Panc1 (cell line): ENCODE measurements at regions not wholly inside any gene's neighbourhood (a gene's known extent, or its start where the extent isn't known, plus 50 kb on each side); places are given as distances from the start of the nearest gene placed in this dataset.

ENCODE experiments used
- ATAC-seq: fragments of 200-7000 bp; cut with Tn5 transposase; 2 replicates; pipeline ENCODE4 v1.9.1; 2020; ENCODE audit warnings: mild to moderate bottlenecking, moderate library complexity
- BruUV-seq: library from RNA; stranded (reverse); fragments of 400-500 nt; replicated peaks from 2 replicates; lab custom pipeline; 2021; lab: Mats Ljungman, UMichigan
- CTCF ChIA-PET: fragments of 300-600 bp; sonication (Branson Sonifier 250); formaldehyde crosslinking; loops from one replicate; lab custom pipeline; 2022; ENCODE audit warnings: antibody characterized with exemption; lab: Charles Lee
- POLR2A ChIA-PET: fragments of 300-600 bp; sonication (Branson Sonifier 250); formaldehyde crosslinking; loops from one replicate; lab custom pipeline; 2022; ENCODE audit warnings: antibody characterized with exemption; lab: Charles Lee
- DNase-seq: peaks from one replicate; pipeline ENCODE4 v3.0.0-alpha.2; 2010; ENCODE audit warnings: low read depth, low spot score
- H3K27ac ChIP-seq: 2 replicates; pipeline ENCODE4 v1.5.1; 2011; ENCODE audit warnings: mild to moderate bottlenecking, low read length, inconsistent platforms
- H3K27me3 ChIP-seq: fragments of 200-500 bp; sonication (Bioruptor generic); 2 replicates; pipeline ENCODE4 v1.6.0; 2014; ENCODE audit warnings: low read length, inconsistent platforms; ENCODE audit not compliant: control insufficient read depth, insufficient read depth
- H3K36me3 ChIP-seq: fragments of 200-500 bp; sonication (Bioruptor generic); 2 replicates; pipeline ENCODE4 v1.5.1; 2014; ENCODE audit warnings: inconsistent platforms, mild to moderate bottlenecking, low read length, moderate library complexity; ENCODE audit not compliant: control insufficient read depth, insufficient read depth
- H3K4me1 ChIP-seq: 2 replicates; pipeline ENCODE4 v1.5.1; 2011; ENCODE audit warnings: inconsistent platforms, mild to moderate bottlenecking, low read length, moderate library complexity; ENCODE audit not compliant: control insufficient read depth, insufficient read depth
- H3K4me3 ChIP-seq, 2 experiments: 2 replicates each; pipeline ENCODE4 v1.5.1; 2011 to 2012; ENCODE audit warnings: low read depth in 2 of 2, low read length in 2 of 2, mild to moderate bottlenecking in 2 of 2, inconsistent platforms in 1 of 2, moderate library complexity in 1 of 2
- H3K9me3 ChIP-seq: fragments of 200-500 bp; sonication (Bioruptor generic); 2 replicates; pipeline ENCODE4 v1.5.1; 2014; ENCODE audit warnings: low read depth, mild to moderate bottlenecking, inconsistent platforms, low read length, moderate library complexity; ENCODE audit not compliant: control insufficient read depth, insufficient read depth
- POLR2AphosphoS5 ChIP-seq: IDR thresholded peaks from 2 replicates; pipeline ENCODE4 v1.6.1; 2012; ENCODE audit warnings: mild to moderate bottlenecking, low read depth, low read length, moderate library complexity
- SIN3A ChIP-seq: IDR thresholded peaks from 2 replicates; pipeline ENCODE4 v1.6.1; 2012; ENCODE audit warnings: low read depth, mild to moderate bottlenecking, low read length, moderate library complexity, borderline replicate concordance; ENCODE audit not compliant: insufficient read depth
- TCF7L2 ChIP-seq: IDR thresholded peaks from 2 replicates; pipeline ENCODE4 v1.6.1; 2011; ENCODE audit warnings: mild to moderate bottlenecking, low read depth, low read length, inconsistent platforms
- in situ Hi-C: cut with HindIII; loops from 2 replicates; pipeline ENCODE4 v1.10.0; 2016; ENCODE audit warnings: low sequenced_read_pairs, low pct_unique_long_range_greater_than_20kb
- intact Hi-C: fragments of 100-400 bp; cut with micrococcal nuclease; formaldehyde crosslinking; loops from one replicate; pipeline ENCODE4 v1.10.0; 2022; ENCODE audit not compliant: unreplicated experiment
- TF ChIP-seq, protein P1 (sequence below): fragments of 450-650 bp; IDR thresholded peaks from 2 replicates; pipeline ENCODE4 v1.5.1; 2017; ENCODE audit warnings: mild to moderate bottlenecking
- TF ChIP-seq, protein P2 (sequence below), 2 experiments: IDR thresholded peaks; 2 replicates each; pipeline ENCODE4 v1.6.1; 2011 to 2012; ENCODE audit warnings: low read depth in 2 of 2, control low read depth in 1 of 2, low read length in 1 of 2, mild to moderate bottlenecking in 1 of 2, moderate library complexity in 1 of 2; ENCODE audit not compliant: insufficient read depth in 1 of 2

DNA sequence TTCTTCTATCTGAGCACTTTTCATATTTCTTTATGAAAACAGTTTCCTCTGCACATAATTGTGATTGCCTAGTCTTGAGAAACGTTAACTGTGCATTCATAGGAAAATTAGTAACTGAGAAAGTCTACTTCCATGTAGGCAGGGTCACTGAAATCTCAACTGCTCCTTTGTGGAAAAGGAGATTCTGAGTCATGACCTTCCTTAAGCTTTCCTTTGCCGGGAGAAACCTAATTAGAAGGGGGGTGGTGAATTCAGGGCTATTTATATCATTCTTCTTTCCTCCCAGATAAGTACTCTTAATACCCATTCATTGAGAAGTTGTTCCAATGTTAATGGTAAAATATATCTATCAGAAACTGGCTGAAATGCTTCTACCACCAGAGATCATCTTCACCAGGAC is 751.0 kb upstream of the TMEM132C start:
- intact Hi-C loops (no loop called here), in situ Hi-C loops (no loop called here)
- CTCF ChIA-PET = no interaction called here
- Histone ChIP-seq H3K4me3 (no peak overlapping the region), H3K36me3 (no peaks in the 10 kb centered on the region), H3K27me3 (no peaks in the 10 kb centered on the region), H3K9me3 (no peaks in the 10 kb centered on the region), H3K4me1 (no peaks in the 10 kb centered on the region), H3K27ac (no peak overlapping the region)
- BruUV-seq = no TSS peak
- DNase-seq (no peak), ATAC-seq (no peak)
- POLR2A ChIA-PET = no interaction called here
- no peak for TF ChIP-seq SIN3A
- no peak for TF ChIP-seq POLR2AphosphoS5
- TF ChIP-seq, protein P1, sequence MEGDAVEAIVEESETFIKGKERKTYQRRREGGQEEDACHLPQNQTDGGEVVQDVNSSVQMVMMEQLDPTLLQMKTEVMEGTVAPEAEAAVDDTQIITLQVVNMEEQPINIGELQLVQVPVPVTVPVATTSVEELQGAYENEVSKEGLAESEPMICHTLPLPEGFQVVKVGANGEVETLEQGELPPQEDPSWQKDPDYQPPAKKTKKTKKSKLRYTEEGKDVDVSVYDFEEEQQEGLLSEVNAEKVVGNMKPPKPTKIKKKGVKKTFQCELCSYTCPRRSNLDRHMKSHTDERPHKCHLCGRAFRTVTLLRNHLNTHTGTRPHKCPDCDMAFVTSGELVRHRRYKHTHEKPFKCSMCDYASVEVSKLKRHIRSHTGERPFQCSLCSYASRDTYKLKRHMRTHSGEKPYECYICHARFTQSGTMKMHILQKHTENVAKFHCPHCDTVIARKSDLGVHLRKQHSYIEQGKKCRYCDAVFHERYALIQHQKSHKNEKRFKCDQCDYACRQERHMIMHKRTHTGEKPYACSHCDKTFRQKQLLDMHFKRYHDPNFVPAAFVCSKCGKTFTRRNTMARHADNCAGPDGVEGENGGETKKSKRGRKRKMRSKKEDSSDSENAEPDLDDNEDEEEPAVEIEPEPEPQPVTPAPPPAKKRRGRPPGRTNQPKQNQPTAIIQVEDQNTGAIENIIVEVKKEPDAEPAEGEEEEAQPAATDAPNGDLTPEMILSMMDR = no peak
- TF ChIP-seq, protein P2, sequence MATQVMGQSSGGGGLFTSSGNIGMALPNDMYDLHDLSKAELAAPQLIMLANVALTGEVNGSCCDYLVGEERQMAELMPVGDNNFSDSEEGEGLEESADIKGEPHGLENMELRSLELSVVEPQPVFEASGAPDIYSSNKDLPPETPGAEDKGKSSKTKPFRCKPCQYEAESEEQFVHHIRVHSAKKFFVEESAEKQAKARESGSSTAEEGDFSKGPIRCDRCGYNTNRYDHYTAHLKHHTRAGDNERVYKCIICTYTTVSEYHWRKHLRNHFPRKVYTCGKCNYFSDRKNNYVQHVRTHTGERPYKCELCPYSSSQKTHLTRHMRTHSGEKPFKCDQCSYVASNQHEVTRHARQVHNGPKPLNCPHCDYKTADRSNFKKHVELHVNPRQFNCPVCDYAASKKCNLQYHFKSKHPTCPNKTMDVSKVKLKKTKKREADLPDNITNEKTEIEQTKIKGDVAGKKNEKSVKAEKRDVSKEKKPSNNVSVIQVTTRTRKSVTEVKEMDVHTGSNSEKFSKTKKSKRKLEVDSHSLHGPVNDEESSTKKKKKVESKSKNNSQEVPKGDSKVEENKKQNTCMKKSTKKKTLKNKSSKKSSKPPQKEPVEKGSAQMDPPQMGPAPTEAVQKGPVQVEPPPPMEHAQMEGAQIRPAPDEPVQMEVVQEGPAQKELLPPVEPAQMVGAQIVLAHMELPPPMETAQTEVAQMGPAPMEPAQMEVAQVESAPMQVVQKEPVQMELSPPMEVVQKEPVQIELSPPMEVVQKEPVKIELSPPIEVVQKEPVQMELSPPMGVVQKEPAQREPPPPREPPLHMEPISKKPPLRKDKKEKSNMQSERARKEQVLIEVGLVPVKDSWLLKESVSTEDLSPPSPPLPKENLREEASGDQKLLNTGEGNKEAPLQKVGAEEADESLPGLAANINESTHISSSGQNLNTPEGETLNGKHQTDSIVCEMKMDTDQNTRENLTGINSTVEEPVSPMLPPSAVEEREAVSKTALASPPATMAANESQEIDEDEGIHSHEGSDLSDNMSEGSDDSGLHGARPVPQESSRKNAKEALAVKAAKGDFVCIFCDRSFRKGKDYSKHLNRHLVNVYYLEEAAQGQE (IDR thresholded peaks at IDR 0.05; ENCODE audit: insufficient read depth in 1 of 2, low read depth in 2 of 2, low read length in 1 of 2) = no peak
- TF ChIP-seq TCF7L2 = no peak

DNA sequence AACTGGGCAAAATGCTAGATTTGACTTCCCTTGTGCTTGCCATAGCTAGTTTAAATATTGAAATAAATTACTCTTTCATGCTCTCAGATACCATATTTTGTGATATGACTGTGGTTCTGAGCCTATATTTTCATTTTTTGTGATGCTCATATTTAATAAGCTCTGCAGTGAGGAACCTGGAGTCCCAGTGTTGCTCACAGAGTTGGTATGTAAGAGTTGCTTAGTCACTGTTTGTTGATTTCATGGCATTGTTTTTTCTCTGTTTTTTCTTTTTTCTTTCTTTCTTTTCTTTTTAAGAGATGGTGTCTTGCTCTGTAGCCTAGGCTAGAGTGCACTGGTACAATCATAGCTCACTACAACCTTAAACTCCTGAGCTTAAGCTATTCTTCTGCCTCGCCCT is 750.5 kb upstream of the TMEM132C start:
- Histone ChIP-seq H3K27ac (no peak overlapping the region), H3K36me3 (no peaks in the 10 kb centered on the region), H3K4me3 (no peak overlapping the region), H3K4me1 (no peaks in the 10 kb centered on the region), H3K27me3 (no peaks in the 10 kb centered on the region), H3K9me3 (no peaks in the 10 kb centered on the region)
- BruUV-seq = no TSS peak
- no peak for DNase-seq
- TF ChIP-seq SIN3A (no peak), POLR2AphosphoS5 (no peak), TCF7L2 (no peak)
- TF ChIP-seq, protein P2 (IDR thresholded peaks at IDR 0.05; ENCODE audit: insufficient read depth in 1 of 2, low read depth in 2 of 2, low read length in 1 of 2) = no peak
- TF ChIP-seq, protein P1 = no peak
- in situ Hi-C loops (no loop called here), intact Hi-C loops (no loop called here)
- ChIA-PET POLR2A (no interaction called here), CTCF (no interaction called here)
- no peak for ATAC-seq
